Caco-2 (cell line): ENCODE measurements at regions not wholly inside any gene's neighbourhood (a gene's known extent, or its start where the extent isn't known, plus 50 kb on each side); places are given as distances from the start of the nearest gene placed in this dataset.
"Not testable (repeated sequence)": the region's sequence is repeated elsewhere in the genome, so short reads cannot be mapped to it uniquely, and the experiment has no call there.

ENCODE experiments used
- BruUV-seq: library from RNA; stranded (reverse); fragments of 400-500 nt; replicated peaks from 2 replicates; lab custom pipeline; 2021; lab: Mats Ljungman, UMichigan
- CTCF ChIA-PET: fragments of 300-600 bp; sonication (Branson Sonifier 250); formaldehyde crosslinking; loops from one replicate; lab custom pipeline; 2022; ENCODE audit warnings: antibody characterized with exemption; lab: Charles Lee
- POLR2A ChIA-PET: fragments of 300-600 bp; sonication (Branson Sonifier 250); formaldehyde crosslinking; loops from one replicate; lab custom pipeline; 2022; ENCODE audit warnings: antibody characterized with exemption; lab: Charles Lee
- DNase-seq, 2 experiments: peaks; one replicate each; pipeline versions ENCODE4 v3.0.0 to v3.0.0-alpha.2; 2020 to 2022
- H3K27me3 ChIP-seq: replicated peaks from 2 replicates; pipeline ENCODE4 v1.6.0; 2011; ENCODE audit warnings: low read length; ENCODE audit not compliant: control insufficient read depth, insufficient read depth
- H3K36me3 ChIP-seq: 2 replicates; pipeline ENCODE4 v1.5.1; 2011; ENCODE audit warnings: low read length; ENCODE audit not compliant: control insufficient read depth, insufficient read depth
- H3K4me1 ChIP-seq: fragments of 250-450 bp; sonication (Bioruptor Pico); 2 replicates; pipeline ENCODE4 v1.5.1; 2020; ENCODE audit warnings: mild to moderate bottlenecking
- H3K4me3 ChIP-seq: 2 replicates; pipeline ENCODE4 v1.5.1; 2011; ENCODE audit warnings: low read depth, mild to moderate bottlenecking, control low read depth, low read length
- H3K9me3 ChIP-seq: fragments of 250-450 bp; sonication (Bioruptor Pico); 2 replicates; pipeline ENCODE4 v1.5.1; 2020; ENCODE audit warnings: mild to moderate bottlenecking, moderate library complexity
- H3K27ac Mint-ChIP-seq: one replicate; pipeline ENCODE4 v1.8.0; 2022; ENCODE audit warnings: mixed read lengths; ENCODE audit not compliant: unreplicated experiment
- H3K27me3 Mint-ChIP-seq: one replicate; pipeline ENCODE4 v1.8.0; 2022; ENCODE audit warnings: mixed read lengths; ENCODE audit not compliant: insufficient read depth, unreplicated experiment
- H3K36me3 Mint-ChIP-seq: one replicate; pipeline ENCODE4 v1.8.0; 2022; ENCODE audit warnings: mild to moderate bottlenecking, mixed read lengths; ENCODE audit not compliant: insufficient read depth, unreplicated experiment
- H3K4me1 Mint-ChIP-seq: one replicate; pipeline ENCODE4 v1.8.0; 2022; ENCODE audit warnings: low read depth, mixed read lengths; ENCODE audit not compliant: unreplicated experiment
- H3K4me3 Mint-ChIP-seq: one replicate; pipeline ENCODE4 v1.8.0; 2022; ENCODE audit warnings: mild to moderate bottlenecking, moderate library complexity, mixed read lengths; ENCODE audit not compliant: unreplicated experiment
- H3K9me3 Mint-ChIP-seq: one replicate; pipeline ENCODE4 v1.8.0; 2022; ENCODE audit warnings: mixed read lengths; ENCODE audit not compliant: unreplicated experiment
- intact Hi-C: fragments of 100-400 bp; cut with micrococcal nuclease; formaldehyde crosslinking; loops from one replicate; pipeline ENCODE4 v1.10.0; 2022; ENCODE audit not compliant: unreplicated experiment
- TF ChIP-seq, protein P1 (sequence below), 2 experiments: fragments of 200-600 bp in 1 of 2; IDR thresholded peaks; 1 replicate in 1 of 2; 2 replicates in 1 of 2; pipeline versions ENCODE4 v1.5.1 to v1.8.0; 2011 to 2022; ENCODE audit warnings: antibody characterized with exemption in 1 of 2, control low read depth in 1 of 2, inconsistent platforms in 1 of 2, low read depth in 1 of 2, low read length in 1 of 2, mild to moderate bottlenecking in 1 of 2, moderate library complexity in 1 of 2; ENCODE audit not compliant: insufficient read depth in 1 of 2, severe bottlenecking in 1 of 2, unreplicated experiment in 1 of 2

DNA sequence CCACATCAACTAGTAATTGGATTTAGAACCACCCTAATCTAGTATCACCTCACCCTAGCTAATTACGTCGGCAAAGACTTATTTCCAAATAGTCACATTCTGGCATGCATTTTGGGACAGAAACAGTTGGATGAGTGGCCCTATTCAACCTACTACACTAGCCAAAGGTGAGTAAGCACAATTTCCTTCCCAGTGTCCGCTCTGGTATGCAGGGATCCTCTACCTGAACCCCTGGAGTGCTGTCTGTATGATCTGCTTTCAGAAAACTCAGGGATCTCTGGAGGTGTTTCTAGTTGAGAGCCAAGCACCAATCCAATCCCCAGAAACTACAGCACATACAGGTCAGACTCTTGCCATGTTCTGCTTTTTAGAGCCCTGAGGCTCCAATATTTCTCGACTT is 717.4 kb upstream of the MANEA start:
- POLR2A ChIA-PET = no interaction called here
- Histone ChIP-seq H3K27me3 (no peaks in the 10 kb centered on the region), H3K4me3 (no peak overlapping the region), H3K36me3 (no peaks in the 10 kb centered on the region), H3K9me3 (no peaks in the 10 kb centered on the region), H3K4me1 (no peaks in the 10 kb centered on the region)
- Mint-ChIP-seq H3K27me3 (no peaks in the 10 kb centered on the region), H3K4me1 (no peaks in the 10 kb centered on the region), H3K9me3 (no peaks in the 10 kb centered on the region), H3K4me3 (no peak overlapping the region), H3K36me3 (no peaks in the 10 kb centered on the region), H3K27ac (no peak overlapping the region)
- no TSS peak for BruUV-seq
- no peak for DNase-seq
- CTCF ChIA-PET = no interaction called here
- TF ChIP-seq, protein P1, sequence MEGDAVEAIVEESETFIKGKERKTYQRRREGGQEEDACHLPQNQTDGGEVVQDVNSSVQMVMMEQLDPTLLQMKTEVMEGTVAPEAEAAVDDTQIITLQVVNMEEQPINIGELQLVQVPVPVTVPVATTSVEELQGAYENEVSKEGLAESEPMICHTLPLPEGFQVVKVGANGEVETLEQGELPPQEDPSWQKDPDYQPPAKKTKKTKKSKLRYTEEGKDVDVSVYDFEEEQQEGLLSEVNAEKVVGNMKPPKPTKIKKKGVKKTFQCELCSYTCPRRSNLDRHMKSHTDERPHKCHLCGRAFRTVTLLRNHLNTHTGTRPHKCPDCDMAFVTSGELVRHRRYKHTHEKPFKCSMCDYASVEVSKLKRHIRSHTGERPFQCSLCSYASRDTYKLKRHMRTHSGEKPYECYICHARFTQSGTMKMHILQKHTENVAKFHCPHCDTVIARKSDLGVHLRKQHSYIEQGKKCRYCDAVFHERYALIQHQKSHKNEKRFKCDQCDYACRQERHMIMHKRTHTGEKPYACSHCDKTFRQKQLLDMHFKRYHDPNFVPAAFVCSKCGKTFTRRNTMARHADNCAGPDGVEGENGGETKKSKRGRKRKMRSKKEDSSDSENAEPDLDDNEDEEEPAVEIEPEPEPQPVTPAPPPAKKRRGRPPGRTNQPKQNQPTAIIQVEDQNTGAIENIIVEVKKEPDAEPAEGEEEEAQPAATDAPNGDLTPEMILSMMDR (IDR thresholded peaks at IDR 0.05; ENCODE audit: insufficient read depth in 1 of 2, low read depth in 1 of 2, low read length in 1 of 2, severe bottlenecking in 1 of 2, unreplicated experiment in 1 of 2) = no peak
- intact Hi-C loops = no loop called here

DNA sequence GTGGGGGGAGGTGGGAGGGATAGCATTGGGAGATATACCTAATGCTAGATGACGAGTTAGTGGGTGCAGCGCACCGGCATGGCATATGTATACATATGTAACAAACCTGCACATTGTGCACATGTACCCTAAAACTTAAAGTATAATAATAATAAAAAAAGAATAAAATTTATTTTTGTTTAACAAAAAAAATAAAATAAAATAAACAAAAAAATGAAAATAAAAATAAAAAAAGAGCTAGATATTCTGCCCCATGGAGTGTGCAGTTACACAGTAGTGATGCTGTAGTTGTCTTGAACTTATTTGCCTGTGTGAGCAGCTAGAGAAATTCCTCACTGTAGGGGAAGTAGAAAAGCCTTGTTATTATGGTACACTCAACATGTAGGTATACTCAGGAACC is 720.3 kb upstream of the MANEA start:
- H3K36me3 Mint-ChIP-seq, H3K4me1 ChIP-seq, intact Hi-C loops, BruUV-seq, H3K36me3 ChIP-seq, DNase-seq, H3K9me3 ChIP-seq, H3K27me3 Mint-ChIP-seq, H3K27ac Mint-ChIP-seq, H3K4me3 Mint-ChIP-seq, H3K27me3 ChIP-seq, H3K4me3 ChIP-seq, H3K4me1 Mint-ChIP-seq, CTCF ChIA-PET, POLR2A ChIA-PET: not testable (repeated sequence)
- H3K9me3 Mint-ChIP-seq = peaks cover 17% of the 10 kb centered on the region

DNA sequence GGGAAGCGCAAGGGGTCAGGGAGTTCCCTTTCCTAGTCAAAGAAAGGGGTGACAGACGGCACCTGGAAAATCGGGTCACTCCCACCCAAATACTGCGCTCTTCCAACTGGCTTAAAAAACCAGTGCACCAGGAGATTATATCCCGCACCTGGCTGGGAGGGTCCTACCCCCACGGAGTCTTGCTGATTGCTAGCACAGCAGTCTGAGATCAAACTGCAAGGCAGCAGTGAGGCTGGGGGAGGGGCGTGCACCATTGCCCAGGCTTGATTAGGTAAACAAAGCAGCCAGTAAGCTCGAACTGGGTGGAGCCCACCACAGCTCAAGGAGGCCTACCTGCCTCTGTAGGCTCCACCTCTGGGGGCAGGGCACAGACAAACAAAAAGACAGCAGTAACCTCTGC is 726.0 kb upstream of the MANEA start:
- peak in 1 of 2 experiments; percentile 29 for DNase-seq
- POLR2A ChIA-PET, intact Hi-C loops, H3K9me3 ChIP-seq, H3K27ac Mint-ChIP-seq, H3K27me3 ChIP-seq, H3K36me3 ChIP-seq, H3K27me3 Mint-ChIP-seq, BruUV-seq, H3K36me3 Mint-ChIP-seq, H3K4me1 Mint-ChIP-seq, H3K4me3 ChIP-seq, CTCF ChIA-PET, H3K4me1 ChIP-seq, H3K4me3 Mint-ChIP-seq: not testable (repeated sequence)
- H3K9me3 Mint-ChIP-seq = peaks cover 17% of the 10 kb centered on the region

DNA sequence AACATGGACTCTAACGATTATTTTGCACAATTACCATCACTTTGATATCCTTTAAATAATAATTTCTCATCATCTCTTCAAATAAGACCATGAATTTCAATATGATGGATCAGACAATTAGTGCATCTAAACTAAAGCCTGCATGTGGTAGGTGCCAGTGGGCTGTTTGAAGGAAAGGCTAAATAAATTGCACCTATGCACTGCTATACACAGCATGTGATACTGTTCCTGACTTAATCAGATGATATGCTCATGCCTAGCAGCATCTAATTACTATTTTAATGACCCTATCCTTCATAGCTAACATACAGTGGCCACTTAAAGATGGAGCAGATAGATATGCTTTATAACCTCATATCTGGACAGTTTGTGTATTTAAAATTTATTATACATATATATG is 731.6 kb upstream of the MANEA start:
- H3K27ac Mint-ChIP-seq = no peak overlapping the region
- H3K36me3 Mint-ChIP-seq = no peaks in the 10 kb centered on the region
- intact Hi-C loops = no loop called here
- no peaks in the 10 kb centered on the region for H3K4me1 Mint-ChIP-seq
- no peaks in the 10 kb centered on the region for H3K9me3 ChIP-seq
- TF ChIP-seq, protein P1 (IDR thresholded peaks at IDR 0.05; ENCODE audit: insufficient read depth in 1 of 2, low read depth in 1 of 2, low read length in 1 of 2, severe bottlenecking in 1 of 2, unreplicated experiment in 1 of 2) = no peak
- no peaks in the 10 kb centered on the region for H3K9me3 Mint-ChIP-seq
- H3K27me3 Mint-ChIP-seq = no peaks in the 10 kb centered on the region
- ChIA-PET CTCF (no interaction called here), POLR2A (no interaction called here)
- DNase-seq = no peak
- H3K4me3 ChIP-seq = no peak overlapping the region
- no peaks in the 10 kb centered on the region for H3K4me1 ChIP-seq
- H3K4me3 Mint-ChIP-seq = no peak overlapping the region
- no peaks in the 10 kb centered on the region for H3K36me3 ChIP-seq
- H3K27me3 ChIP-seq = no peaks in the 10 kb centered on the region
- BruUV-seq = no TSS peak
